ENCODE measurements at regions not wholly inside any gene's neighbourhood (a gene's known extent, or its start where the extent isn't known, plus 50 kb on each side); places are given as distances from the start of the nearest gene placed in this dataset.

DNA sequence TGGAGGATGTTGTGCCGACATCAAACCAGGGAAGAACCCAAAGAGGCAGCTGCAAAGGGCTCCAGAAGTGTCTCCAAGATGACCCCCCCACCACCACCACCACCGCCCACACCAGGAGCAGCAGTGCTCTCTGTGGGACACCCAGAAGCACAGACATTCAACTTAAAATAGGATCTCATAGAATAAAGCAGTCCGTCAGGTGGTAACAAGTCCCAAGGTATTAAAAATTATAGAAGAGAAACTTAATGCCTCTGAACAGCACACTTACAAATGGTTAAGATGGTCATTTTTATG, 155.5 kb upstream of the ID2 start:
- DNase-seq: no peak
- Histone ChIP-seq H3K36me3 (replicated peaks; ENCODE audit: control insufficient read depth, insufficient read depth, low read length) (no peaks in the 10 kb centered on the region), H3K4me3 (ENCODE audit: insufficient read depth, low read depth, low read length) (no peak overlapping the region), H3K27me3 (ENCODE audit: control insufficient read depth, insufficient read depth, low read length) (no peaks in the 10 kb centered on the region)

DNA sequence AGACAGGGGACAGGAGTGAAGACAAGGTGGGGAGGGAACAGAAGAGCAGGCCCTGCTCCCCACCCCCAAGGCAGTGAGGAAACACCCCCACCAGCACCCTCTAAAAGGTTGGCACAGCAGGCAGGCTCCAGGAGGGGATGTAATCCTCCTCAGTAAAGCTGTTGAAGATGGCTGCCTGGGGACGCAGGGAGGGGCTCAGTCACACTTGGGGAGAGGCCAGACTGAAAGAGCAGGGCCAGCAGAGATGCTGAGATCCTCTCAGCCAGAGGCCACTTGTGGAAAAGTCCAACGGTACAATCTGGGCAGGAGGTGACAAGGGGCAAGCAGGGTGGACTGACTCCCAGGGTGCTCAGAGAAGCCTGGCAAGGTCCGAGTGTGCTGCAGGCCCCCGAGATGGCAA, 154.8 kb upstream of the ID2 start:
- DNase-seq: no peak
- no peaks in the 10 kb centered on the region for H3K36me3 ChIP-seq (replicated peaks; ENCODE audit: control insufficient read depth, insufficient read depth, low read length)
- H3K27me3 ChIP-seq (ENCODE audit: control insufficient read depth, insufficient read depth, low read length): no peaks in the 10 kb centered on the region
- H3K4me3 ChIP-seq (ENCODE audit: insufficient read depth, low read depth, low read length): no peak overlapping the region

DNA sequence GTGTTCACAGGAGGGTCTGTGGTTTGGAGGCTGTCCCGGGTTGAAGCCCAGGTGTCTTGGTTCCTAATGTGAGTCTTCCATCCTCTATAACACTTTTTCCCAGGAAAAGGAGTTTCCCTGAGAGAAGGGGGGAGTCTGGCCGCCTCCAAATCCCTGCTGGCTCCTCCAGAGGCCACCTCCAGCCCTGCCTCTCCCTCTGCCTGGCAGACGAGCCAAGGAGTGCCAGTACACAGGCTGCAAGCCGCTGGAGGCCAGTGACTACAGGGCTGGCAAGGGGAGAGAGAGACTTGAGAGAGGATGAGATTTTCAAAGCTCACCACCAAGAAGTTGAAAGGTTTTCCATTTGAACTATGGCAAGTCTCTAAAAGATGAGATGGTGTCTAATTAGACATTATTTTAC, 154.2 kb upstream of the ID2 start:
- Histone ChIP-seq H3K36me3 (replicated peaks; ENCODE audit: control insufficient read depth, insufficient read depth, low read length) (no peaks in the 10 kb centered on the region), H3K27me3 (ENCODE audit: control insufficient read depth, insufficient read depth, low read length) (no peaks in the 10 kb centered on the region), H3K4me3 (ENCODE audit: insufficient read depth, low read depth, low read length) (no peak overlapping the region)

DNA sequence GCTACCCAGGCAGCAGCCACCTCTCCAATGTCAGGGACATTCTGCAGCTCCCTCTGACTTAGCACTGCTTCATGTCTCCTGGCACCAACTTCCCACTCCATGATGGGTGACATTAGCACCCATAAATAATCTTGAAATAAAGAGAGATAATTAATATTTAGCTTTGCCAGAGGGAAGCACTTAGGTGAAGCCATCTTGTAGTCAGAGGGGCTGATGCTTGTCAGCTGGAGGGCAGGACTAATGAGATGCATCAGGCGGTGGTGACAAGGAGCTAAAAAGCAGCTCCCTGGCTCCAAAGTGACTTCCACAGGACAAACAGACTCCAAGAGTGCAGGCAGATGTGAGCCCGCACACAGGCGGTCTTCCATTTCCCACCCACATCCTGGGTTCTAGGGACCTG, 153.0 kb upstream of the ID2 start:
- Histone ChIP-seq H3K36me3 (replicated peaks; ENCODE audit: control insufficient read depth, insufficient read depth, low read length) (no peaks in the 10 kb centered on the region), H3K27me3 (ENCODE audit: control insufficient read depth, insufficient read depth, low read length) (no peaks in the 10 kb centered on the region), H3K4me3 (ENCODE audit: insufficient read depth, low read depth, low read length) (no peak overlapping the region)
- DNase-seq: no peak

More for the DNA sequence above, 154.2 kb upstream of the ID2 start:
- no peak for DNase-seq

DNA sequence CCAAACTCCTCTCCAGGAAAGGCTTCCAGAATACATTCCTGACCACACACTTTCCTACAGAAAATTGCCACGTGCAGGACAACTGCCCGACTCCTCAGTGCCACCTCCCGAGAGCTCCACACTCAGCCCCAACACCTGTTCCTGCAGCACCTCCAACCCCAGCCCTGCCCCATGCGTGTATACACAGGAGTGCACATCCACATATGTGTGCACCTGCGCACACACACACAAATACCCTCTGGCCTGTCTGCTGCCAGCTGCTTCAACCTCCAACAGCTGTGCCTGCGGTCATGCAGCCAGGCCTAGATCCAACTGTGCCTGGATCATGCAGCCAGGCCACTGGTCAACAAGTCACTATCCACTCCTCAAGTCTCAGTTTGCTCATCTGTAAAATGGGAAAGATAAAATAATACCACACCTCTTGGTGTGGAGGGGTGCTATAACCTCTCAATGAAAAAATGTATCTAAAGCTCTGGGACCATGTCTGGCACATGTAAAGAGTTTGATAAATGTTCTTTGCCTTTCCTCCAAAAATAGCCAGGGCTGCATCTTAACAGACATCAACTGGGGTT, 152.1 kb upstream of the ID2 start:
- H3K27me3 ChIP-seq (ENCODE audit: control insufficient read depth, insufficient read depth, low read length): no peaks in the 10 kb centered on the region
- no peak for DNase-seq
- H3K4me3 ChIP-seq (ENCODE audit: insufficient read depth, low read depth, low read length): no peak overlapping the region
- no peaks in the 10 kb centered on the region for H3K36me3 ChIP-seq (replicated peaks; ENCODE audit: control insufficient read depth, insufficient read depth, low read length)

DNA sequence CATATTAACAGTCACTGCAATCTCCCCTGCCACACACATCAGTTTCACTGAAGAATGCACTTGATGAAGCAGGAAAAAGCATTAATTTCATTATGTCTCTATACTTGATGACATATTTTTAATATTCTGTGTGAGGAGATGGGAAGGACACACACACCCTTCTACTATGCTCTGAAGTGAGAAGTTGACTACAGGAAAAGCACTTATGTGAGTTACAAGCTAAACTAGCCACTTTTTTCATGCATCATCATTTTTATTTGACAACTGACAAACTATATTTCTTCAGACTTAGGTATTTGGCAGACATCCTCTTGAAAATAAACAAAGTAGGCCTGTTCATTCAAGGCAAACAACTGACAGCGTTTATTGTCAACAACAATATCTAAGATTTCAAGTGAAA, 150.4 kb upstream of the ID2 start:
- no peak overlapping the region for H3K4me3 ChIP-seq (ENCODE audit: insufficient read depth, low read depth, low read length)
- no peak for DNase-seq
- no peaks in the 10 kb centered on the region for H3K36me3 ChIP-seq (replicated peaks; ENCODE audit: control insufficient read depth, insufficient read depth, low read length)
- no peaks in the 10 kb centered on the region for H3K27me3 ChIP-seq (ENCODE audit: control insufficient read depth, insufficient read depth, low read length)

DNA sequence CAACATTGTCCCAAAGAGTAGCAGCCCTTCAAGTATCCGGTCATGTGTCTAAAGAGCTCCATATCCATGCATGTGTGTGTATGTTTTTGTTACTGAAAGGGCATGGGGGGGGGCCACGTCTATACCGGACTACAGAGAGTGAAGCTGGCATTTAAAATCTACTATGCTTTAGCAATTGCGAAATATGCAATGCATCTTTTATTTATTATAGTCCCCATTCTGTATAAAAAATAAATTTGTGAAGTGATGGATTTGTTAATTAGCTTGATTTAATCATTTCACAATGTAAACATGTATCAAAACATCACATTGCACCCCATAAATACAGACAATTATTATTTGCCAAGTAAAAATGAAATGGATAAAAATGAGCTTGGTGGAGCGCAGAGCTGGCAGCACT, 149.4 kb upstream of the ID2 start:
- H3K36me3 ChIP-seq (replicated peaks; ENCODE audit: control insufficient read depth, insufficient read depth, low read length): no peaks in the 10 kb centered on the region
- no peak for DNase-seq
- no peak overlapping the region for H3K4me3 ChIP-seq (ENCODE audit: insufficient read depth, low read depth, low read length)
- H3K27me3 ChIP-seq (ENCODE audit: control insufficient read depth, insufficient read depth, low read length): no peaks in the 10 kb centered on the region

DNA sequence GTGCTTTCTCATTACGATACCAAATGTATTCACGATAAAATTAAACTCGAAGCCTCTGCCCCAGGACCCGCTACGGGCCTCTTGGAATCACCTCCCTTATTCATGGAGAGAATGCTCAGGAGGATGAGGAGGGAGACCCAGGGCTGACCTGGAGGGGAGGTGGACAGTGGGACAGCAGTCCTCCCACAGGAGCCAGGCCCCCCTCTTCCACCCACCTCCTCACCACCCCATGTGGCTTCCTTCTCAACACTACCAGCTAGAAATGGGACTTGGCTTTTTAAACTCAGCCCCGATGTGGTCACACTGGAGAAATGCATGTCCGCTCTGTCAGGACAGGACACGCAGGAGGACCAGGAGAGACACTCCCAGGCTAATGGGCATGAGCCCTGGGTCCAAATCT, 147.9 kb upstream of the ID2 start:
- Histone ChIP-seq H3K27me3 (ENCODE audit: control insufficient read depth, insufficient read depth, low read length) (no peaks in the 10 kb centered on the region; the same call in 1 of the 2 replicates), H3K36me3 (replicated peaks; ENCODE audit: control insufficient read depth, insufficient read depth, low read length) (no peaks in the 10 kb centered on the region), H3K4me3 (ENCODE audit: insufficient read depth, low read depth, low read length) (no peak overlapping the region)
- DNase-seq: no peak

DNA sequence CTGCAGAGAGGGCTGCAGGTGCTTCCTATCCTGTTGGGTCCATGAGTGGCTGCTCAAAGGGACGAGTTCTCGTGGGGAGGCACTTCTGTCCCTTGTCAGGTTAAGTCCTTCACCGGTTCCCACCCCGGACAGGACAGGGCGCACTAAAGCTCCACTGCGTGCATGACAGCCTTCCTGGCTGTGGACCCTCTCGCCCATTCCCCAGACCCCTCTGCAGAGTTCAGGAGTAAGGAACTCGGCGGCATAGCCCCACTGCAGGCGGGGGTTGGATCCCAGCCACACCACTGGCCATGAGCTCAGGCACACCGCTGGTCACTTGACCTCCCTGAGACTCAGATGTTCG, 147.5 kb upstream of the ID2 start:
- H3K27me3 ChIP-seq (ENCODE audit: control insufficient read depth, insufficient read depth, low read length): no peaks in the 10 kb centered on the region; the same call in 1 of the 2 replicates
- no peak for DNase-seq
- no peaks in the 10 kb centered on the region for H3K36me3 ChIP-seq (replicated peaks; ENCODE audit: control insufficient read depth, insufficient read depth, low read length)
- H3K4me3 ChIP-seq (ENCODE audit: insufficient read depth, low read depth, low read length): no peak overlapping the region

DNA sequence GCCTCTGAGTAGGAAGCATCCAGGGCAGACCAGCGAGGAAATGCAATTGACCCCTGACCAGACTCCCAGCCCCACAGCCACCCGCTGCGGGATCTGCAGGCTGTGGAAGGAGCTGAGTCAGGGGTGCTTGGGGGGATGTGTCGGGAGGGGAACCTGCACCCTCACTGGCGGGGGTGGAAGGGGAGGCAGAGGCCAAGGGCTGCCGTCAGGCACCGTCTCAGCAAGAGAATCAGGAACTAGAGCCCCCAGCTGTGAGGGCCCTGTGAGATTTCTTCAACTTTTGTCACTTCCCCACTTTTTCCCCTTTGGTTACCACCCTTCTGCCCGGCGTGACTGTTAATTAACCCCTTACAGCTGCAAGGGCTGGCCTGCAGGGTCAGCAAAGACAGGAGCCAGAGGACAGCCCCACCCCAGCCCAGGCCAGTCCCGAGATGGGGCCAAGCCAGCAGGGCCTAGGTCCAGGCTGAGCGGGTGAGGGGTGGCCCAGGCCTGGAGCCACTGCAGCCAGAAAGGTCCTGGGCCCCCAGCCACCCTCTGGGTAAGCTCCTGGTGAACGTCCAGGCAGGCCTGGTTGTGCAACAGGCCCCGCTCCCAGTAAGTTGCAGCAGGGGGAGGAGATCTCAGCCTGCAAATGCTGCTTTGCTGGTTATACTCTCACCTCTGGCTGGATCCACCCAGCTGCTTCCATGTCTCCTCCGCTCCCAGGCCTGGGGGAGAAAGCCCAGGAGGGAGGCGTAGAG, 147.0 kb upstream of the ID2 start:
- H3K4me3 ChIP-seq (ENCODE audit: insufficient read depth, low read depth, low read length): no peak overlapping the region
- DNase-seq: peak; percentile 64
- no peaks in the 10 kb centered on the region; the same call in 1 of the 2 replicates for H3K27me3 ChIP-seq (ENCODE audit: control insufficient read depth, insufficient read depth, low read length)
- no peaks in the 10 kb centered on the region for H3K36me3 ChIP-seq (replicated peaks; ENCODE audit: control insufficient read depth, insufficient read depth, low read length)

DNA sequence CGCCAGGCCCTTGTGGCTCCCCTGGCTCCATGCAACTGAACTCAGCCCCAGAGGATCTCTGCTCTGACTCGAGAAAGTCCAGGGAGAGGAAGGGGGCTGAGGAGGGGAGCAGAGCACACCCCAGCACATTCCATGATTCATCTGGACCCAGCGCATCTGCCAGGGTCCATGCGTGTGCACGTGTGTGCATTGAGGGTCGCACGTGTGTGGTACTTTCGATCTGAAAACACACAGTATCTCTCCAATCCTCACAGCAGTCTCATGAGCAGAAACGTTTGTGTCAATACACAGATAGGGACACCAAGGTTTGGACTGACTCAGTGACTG, 146.4 kb upstream of the ID2 start:
- DNase-seq: no peak
- Histone ChIP-seq H3K36me3 (replicated peaks; ENCODE audit: control insufficient read depth, insufficient read depth, low read length) (no peaks in the 10 kb centered on the region), H3K27me3 (ENCODE audit: control insufficient read depth, insufficient read depth, low read length) (no peaks in the 10 kb centered on the region; the same call in 1 of the 2 replicates), H3K4me3 (ENCODE audit: insufficient read depth, low read depth, low read length) (no peak overlapping the region)

DNA sequence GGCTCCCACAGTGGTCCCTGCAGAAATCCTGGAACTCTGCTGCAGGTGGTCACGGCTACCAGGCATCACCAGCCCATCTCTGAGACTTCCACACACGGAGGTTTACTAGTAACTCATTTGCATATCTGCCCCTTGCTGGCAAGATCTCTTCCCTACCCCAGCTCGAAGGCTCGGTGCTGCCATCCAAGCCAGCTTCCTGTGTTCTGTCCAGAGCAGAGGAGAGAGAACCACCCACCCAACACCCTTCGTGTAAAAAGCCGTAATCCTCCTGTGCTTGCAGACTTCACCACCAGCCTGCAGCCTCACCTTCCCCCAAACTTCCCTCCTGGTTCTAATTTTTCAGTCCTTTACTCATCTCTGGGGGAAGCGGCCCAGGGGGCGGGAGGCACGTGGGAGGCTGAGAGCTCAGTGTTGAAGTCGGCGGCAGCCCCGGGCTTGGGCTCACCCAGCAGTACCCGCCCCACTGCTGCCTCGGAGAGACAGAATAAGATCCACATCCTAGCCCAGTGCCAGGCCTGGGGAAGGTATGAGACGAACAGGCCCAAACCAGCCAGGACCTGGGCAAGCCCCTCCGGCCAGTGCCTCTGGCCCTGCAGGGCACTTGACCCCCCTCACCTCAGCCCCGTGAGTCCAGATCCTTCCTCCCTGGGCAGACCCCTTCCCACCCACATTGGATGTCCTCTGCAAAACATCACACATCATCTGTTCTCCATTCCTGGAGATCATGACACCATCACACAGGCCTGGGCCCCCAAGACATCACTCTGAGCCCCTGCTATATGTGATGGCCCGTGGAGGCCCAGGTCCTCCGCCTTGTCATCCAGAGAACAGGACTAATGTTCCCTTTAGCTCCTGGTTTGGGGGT, 145.8 kb upstream of the ID2 start:
- H3K36me3 ChIP-seq (replicated peaks; ENCODE audit: control insufficient read depth, insufficient read depth, low read length): no peaks in the 10 kb centered on the region
- no peak overlapping the region for H3K4me3 ChIP-seq (ENCODE audit: insufficient read depth, low read depth, low read length)
- DNase-seq: no peak
- H3K27me3 ChIP-seq (ENCODE audit: control insufficient read depth, insufficient read depth, low read length): no peaks in the 10 kb centered on the region; the same call in 1 of the 2 replicates

DNA sequence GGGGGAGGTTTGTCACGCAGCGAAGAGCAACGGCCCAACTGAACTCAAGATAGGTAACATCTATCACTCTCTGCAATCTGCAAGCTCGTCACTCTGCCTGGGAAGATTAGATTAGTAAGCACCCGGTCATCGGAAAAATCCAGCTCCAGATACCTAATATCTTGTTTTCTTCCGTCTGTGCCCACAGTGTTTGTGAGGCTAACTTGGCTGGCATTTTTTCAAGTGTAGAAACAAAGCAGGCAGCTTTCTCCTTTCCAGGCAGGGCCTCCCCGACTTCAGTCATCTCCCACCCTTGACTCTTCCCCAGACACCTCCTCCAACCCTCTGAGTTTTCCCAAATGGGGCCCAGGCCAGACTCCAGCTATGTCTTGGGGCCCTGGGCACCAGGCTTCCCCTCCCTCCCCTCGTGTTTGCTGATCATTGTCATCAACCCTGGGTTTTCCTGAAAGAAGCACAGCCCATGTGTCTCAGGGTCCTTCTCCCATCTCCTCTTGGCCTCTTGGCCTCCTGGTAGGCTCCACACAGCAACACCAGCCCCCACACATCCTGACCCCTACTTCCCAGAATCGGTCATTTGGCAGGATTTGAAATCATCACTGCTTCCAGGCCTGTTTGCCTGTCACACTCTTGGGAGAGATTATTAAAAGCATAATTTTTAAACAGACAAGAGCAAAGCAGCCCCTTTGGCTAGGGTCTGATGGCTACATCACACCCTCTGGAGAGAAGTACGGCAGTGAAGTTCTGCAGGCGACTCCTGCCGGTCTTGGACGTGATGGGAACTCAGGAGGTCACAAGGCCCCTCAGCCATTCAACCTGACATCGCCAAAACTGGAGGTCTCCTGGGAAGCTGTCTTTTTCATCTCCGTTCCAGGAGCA, 144.9 kb upstream of the ID2 start:
- no peaks in the 10 kb centered on the region for H3K36me3 ChIP-seq (replicated peaks; ENCODE audit: control insufficient read depth, insufficient read depth, low read length)

DNA sequence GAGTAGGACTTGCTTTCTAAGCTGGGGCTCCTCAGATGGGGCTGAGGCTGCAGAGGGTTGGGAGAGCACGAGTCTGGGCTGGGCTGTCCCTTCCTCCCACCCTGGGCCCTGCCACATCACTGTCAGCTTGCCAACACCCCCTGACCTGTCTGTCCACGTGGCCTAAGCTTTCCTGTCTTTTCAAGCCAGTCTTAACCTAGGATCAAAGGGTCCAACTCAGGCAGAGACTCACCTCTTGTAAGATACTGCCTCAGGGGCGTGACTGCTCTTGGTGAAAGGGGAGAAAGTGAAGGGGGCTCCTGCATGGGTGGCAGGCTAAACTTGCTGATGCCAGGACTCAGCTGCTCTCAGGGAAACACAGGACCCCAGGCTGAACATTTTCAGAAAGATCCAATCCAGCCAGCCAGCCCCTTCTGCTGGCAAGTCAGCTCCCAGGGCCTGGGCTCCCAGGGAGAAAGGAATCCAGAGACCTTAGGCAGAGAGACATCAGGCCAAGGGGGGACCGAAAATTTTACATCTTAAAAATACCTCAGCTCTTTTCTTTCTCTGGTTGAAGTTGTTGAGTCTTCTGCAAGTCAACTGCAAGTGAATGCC, 144.2 kb upstream of the ID2 start:
- no peak for DNase-seq
- no peaks in the 10 kb centered on the region; the same call in 1 of the 2 replicates for H3K27me3 ChIP-seq (ENCODE audit: control insufficient read depth, insufficient read depth, low read length)
- H3K4me3 ChIP-seq (ENCODE audit: insufficient read depth, low read depth, low read length): no peak overlapping the region
- no peaks in the 10 kb centered on the region for H3K36me3 ChIP-seq (replicated peaks; ENCODE audit: control insufficient read depth, insufficient read depth, low read length)

More for the DNA sequence above, 144.9 kb upstream of the ID2 start:
- no peak for DNase-seq
- no peaks in the 10 kb centered on the region; the same call in 1 of the 2 replicates for H3K27me3 ChIP-seq (ENCODE audit: control insufficient read depth, insufficient read depth, low read length)
- H3K4me3 ChIP-seq (ENCODE audit: insufficient read depth, low read depth, low read length): no peak overlapping the region
